Inflammatory macrophage treated with lipopolysaccharide for 4 hours (primary cell): ENCODE measurements at regions not wholly inside any gene's neighbourhood (a gene's known extent, or its start where the extent isn't known, plus 50 kb on each side); places are given as distances from the start of the nearest gene placed in this dataset.
"Not testable (repeated sequence)": the region's sequence is repeated elsewhere in the genome, so short reads cannot be mapped to it uniquely, and the experiment has no call there.

ENCODE experiments used
- DNase-seq: peaks from one replicate; pipeline ENCODE4 v3.0.0-alpha.2; 2020

- no peak for DNase-seq
These were observed 910.3 kb downstream of the STIM2 start for GRCh38 chr4:27770895-27771294.

GRCh38 chr4:27775156-27775555 is 914.5 kb downstream of the STIM2 start:
- no peak for DNase-seq

DNA sequence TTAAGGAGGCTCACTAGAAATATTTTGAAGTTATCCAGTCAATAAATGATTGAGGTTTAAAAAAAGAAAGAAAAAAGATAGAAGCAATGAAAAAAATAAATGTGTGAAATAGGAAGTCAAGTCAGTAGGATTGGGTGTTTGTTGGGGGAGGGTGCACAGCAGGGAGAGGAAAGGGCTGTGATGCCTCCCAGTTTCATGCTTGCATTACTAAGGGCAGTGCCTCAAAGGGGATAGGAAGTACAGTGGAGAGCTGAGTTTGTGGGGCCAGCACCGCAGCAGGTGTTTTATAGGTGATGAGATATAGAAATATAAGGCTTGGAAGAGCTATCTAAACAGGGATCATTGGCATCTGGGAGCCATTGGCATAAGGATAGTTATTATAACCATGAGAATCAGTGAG is 919.2 kb downstream of the STIM2 start:
- DNase-seq: no peak

DNA sequence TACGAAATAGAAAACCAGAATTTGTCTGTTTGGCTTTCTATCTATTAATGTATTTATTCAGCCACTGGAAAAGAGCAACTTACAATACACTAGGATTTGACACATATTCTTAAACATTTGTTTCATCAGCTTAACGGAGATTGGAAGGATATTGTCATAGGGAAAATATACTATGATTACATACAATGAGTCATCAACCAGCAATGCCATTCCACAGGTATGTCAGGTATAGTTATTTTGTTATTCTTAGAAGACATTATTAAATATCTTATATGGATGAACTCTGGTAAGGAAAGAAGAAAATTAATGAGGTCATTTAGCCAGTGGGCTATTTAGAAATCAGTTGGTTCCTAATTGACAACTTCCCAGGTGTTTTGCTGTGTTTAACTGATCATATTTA is 926.6 kb downstream of the STIM2 start:
- DNase-seq: no peak

DNA sequence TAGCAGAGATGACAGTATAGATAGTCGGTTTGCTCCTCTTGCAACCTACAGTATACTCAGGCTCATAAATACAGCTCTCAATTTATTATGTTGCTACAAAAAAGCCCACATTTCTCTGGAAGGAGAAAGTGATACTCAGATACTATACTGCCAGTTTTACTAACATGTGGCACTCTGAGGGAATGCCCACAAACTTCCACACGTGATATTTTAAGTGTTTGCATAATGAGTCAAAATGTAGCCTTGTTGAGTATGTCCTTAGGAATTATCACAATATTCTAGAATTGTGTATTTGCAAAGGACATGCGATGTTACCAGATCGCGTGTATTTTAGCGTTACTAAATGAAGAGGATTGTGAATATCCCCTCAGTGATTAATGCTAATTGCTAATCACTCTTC is 929.1 kb downstream of the STIM2 start:
- no peak for DNase-seq

DNA sequence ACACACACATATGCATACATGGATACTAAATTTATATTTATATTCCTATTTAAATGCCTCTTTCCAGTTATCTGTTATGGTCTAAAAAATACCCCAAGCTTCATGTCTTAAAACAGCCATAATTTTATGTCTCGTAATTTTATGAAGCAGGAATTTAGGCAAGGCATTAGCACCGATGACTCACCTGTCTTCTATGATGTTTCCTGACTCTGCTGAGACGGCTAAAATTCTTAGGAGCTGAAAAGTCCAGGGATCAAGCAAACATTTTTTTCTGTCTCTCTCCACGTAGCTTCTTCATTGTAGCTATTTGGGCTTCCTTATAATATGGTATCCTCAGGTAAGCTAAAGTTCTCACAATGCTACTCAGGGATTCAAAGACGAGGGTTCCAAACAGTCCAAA is 930.3 kb downstream of the STIM2 start:
- no peak for DNase-seq

DNA sequence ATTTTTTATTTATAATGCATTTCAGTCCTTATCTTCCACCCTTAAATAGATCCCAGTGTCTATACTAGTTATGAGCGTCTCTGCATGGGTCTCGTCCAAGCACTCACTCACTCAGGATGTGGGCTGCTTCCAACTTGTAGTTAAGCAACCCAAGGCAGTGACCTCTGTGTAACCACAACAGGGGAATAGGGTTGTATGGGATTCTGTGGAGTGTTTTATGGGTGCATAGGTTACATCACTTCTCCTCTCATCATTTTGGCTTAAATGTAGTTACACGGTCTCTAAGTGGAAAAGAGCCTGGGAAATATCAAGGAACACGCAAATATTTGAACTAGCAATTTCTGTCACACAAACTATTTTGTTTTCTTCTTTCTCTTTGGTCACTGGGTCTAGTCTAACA is 931.0 kb downstream of the STIM2 start:
- DNase-seq: no peak

- no peak for DNase-seq
These were observed 946.6 kb downstream of the STIM2 start for GRCh38 chr4:27807207-27807606.

- no peak for DNase-seq
These were observed 951.3 kb downstream of the STIM2 start for GRCh38 chr4:27811948-27812347.

- not testable (repeated sequence) for DNase-seq
These were observed 952.6 kb downstream of the STIM2 start for GRCh38 chr4:27813226-27813625.

GRCh38 chr4:27813699-27814425 is 953.2 kb downstream of the STIM2 start:
- not testable (repeated sequence) for DNase-seq

GRCh38 chr4:27819246-27819645 is 958.6 kb downstream of the STIM2 start:
- no peak for DNase-seq

GRCh38 chr4:27828843-27829242 is 968.2 kb downstream of the STIM2 start:
- no peak for DNase-seq

GRCh38 chr4:27830251-27830650 is 969.6 kb downstream of the STIM2 start:
- DNase-seq: no peak

DNA sequence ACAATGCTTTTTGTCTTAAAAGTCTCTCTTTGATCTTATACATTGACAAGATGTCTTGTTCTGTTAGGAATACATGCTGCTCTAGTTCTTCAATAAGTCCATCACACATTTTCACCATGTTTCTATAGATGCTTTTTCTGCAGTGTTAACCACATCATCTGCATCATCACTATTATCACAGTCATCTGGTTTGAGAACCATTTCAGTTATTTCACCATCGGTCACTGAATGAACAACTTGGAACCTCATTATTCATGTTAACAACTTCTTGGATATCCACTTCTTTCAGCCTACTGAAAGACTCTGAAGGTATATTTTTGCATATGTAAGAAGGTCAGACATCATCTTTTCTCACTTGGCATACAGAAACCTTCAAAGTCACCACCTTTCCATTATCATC is 975.2 kb downstream of the STIM2 start:
- no peak for DNase-seq

- no peak for DNase-seq
These were observed 975.9 kb downstream of the STIM2 start for GRCh38 chr4:27836523-27836922.

GRCh38 chr4:27843776-27844175 is 983.1 kb downstream of the STIM2 start:
- no peak for DNase-seq

GRCh38 chr4:27844376-27844775 is 983.7 kb downstream of the STIM2 start:
- DNase-seq: no peak

DNA sequence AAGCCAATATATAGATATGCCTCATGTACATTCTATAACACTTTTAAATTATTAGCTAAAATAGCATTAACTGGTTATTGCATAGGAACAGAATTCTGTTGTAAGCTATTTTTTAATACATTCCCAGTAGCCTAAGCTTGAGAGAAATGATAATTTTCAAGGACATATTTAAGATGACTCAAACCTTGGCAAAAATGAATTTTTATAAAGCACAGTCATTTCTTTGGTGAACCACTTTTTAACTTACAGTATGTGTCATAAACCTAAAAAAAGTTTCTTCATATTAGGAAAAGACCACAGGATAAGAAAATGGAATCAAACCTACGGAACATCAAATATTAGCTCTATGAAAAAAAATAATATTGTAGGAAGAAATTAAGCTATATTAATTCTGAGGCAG is 986.3 kb downstream of the STIM2 start:
- DNase-seq: no peak

DNA sequence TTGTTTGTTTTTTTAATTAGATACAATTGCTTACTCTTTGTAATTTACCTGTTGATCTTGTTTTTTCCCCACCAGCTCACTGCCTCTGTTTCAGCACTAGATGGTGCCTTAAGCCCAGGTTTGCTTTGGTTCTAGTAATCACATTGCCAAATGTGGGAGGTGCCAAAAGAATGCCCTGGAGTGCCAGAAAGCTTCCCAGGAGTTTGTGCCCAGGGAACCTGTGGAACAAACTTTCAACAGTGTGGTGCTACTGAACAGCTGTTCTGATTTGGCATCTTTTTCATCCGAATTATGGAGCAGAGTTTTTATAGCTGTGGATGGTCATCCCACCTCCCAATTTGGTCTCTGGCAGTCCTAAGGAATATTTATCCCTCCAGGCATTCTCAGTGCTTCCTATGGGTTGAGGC is 1000.7 kb downstream of the STIM2 start:
- DNase-seq: no peak

DNA sequence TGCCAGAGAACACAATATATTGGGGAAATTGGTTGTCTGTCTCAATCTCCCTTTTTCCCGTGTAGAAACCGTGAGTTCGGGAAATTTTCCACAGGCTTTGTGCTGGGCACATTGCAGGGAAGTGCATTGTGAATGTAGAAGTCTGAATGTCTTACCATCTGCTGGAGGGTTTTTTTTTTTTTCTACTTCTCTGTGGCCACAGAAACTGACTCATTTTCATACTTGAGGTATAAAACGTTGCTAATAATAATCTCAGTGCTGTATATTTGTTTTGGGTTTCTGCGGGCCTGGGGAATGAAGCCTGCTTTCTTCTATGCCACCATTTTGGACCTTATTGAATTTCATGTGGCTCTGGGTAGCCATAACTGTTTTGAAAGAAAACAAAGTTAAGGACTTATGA is 1001.2 kb downstream of the STIM2 start:
- DNase-seq: no peak

DNA sequence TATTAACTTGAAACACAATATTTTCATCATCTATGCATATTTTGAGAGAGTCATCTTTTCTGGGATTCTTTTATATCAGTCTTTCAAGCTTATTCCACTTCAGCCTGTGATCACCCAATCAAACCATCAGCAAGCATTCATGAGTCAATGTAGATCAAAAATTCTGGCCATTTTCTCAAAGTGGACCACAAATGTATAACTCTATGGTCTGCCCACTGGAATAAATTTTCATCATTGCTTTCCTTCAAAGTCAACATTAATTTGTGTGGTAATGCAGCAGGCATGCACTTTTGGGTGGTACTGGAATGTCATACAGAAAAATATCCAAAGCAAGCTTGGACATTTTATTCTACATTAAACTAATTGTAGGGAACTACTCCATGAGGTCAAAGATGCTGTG is 1013.0 kb downstream of the STIM2 start:
- no peak for DNase-seq

- no peak for DNase-seq
These were observed 1021.1 kb downstream of the STIM2 start for GRCh38 chr4:27881705-27882104.

DNA sequence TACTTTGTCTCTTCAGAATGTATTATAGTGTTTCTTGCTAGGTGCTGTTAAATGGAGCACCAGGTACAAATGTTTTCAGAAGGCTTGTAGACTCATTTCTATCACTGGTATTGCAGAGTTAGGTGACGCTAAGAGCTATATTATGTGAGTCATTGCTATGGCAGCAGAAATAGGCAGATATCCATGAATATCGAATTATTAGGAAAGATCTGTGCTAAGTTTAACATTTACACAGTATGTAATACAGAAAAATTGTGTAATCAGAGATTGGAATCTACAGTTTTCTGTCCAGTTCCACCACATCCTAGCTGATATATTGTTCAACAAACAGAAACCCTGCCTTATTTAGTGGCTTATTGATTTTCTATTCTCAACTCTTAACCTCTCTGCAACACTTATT is 1025.5 kb downstream of the STIM2 start:
- DNase-seq: no peak

DNA sequence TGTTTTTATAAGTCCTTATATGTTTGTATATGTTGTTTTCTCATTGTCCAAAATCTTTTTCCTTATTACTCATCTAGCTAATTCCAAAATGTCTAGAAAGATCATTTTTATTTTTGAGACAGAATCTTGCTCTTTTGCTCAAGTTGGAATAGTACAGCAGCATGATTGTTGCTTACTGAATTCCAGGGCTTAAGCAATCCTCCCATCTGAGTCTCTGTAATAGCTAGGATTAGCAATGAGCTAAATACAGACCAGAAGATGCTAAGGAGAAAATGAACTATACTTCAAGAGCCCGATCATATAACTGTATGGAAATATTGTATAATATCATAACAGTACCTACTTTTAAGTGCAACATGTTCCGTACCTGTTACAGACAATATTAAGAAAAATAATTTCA is 1027.0 kb downstream of the STIM2 start:
- no peak for DNase-seq

DNA sequence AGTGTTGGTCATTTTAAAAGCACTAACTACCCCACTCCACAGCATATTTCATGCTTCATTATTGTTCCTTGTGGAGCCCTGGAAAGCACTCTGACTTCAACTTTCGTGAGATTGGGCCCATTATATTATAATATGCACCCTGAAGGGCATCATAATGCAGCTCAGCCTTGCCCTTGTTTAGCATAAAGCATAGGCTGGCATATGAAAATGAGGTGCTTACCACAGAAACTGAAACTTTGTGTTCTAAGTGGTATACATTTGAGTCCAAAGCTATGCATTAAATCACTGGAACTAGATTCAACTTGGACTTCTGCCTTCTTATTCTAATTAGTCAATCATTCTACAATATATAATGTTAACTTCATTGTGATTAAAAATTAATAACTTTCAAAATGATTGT is 1027.9 kb downstream of the STIM2 start:
- DNase-seq: no peak
